ENCODE measurements at regions not wholly inside any gene's neighbourhood (a gene's known extent, or its start where the extent isn't known, plus 50 kb on each side); places are given as distances from the start of the nearest gene placed in this dataset.

DNA sequence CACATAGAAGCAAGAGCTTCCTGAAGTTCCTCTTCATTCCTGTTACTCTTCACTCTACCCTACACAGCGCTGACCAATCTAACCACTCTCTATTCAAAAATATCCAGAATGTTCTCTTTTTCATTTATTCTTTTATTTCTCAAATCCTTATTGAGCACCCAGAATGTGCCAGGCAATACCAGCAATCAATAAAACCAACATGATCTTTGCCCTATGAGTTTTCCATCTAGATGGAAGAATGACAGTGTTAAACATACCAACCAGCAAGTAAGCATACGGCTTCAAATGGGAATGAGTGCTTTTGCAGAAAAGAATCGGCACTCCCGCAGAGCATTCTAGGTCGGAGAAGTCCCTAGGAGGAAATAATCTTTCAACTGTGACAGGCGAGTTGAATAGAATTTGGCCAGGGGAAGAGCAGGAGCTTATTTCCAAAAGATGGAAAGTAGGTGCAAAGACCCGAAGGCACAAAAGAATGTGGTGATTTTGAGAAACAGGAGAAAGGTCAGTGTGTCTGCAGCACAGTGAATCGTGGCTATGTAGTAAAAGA lies 217.8 kb upstream of the MEIS1 start (continued):
- TF ChIP-seq, protein P1, sequence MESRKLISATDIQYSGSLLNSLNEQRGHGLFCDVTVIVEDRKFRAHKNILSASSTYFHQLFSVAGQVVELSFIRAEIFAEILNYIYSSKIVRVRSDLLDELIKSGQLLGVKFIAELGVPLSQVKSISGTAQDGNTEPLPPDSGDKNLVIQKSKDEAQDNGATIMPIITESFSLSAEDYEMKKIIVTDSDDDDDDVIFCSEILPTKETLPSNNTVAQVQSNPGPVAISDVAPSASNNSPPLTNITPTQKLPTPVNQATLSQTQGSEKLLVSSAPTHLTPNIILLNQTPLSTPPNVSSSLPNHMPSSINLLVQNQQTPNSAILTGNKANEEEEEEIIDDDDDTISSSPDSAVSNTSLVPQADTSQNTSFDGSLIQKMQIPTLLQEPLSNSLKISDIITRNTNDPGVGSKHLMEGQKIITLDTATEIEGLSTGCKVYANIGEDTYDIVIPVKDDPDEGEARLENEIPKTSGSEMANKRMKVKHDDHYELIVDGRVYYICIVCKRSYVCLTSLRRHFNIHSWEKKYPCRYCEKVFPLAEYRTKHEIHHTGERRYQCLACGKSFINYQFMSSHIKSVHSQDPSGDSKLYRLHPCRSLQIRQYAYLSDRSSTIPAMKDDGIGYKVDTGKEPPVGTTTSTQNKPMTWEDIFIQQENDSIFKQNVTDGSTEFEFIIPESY (IDR thresholded peaks at IDR 0.05; ENCODE audit: borderline replicate concordance, low read depth) = no peak
- no peak for TF ChIP-seq TEAD4 (IDR thresholded peaks at IDR 0.05; ENCODE audit: borderline replicate concordance, insufficient read depth)
- TF ChIP-seq FOXM1 (IDR thresholded peaks at IDR 0.05; ENCODE audit: low read depth) = no peak

DNA sequence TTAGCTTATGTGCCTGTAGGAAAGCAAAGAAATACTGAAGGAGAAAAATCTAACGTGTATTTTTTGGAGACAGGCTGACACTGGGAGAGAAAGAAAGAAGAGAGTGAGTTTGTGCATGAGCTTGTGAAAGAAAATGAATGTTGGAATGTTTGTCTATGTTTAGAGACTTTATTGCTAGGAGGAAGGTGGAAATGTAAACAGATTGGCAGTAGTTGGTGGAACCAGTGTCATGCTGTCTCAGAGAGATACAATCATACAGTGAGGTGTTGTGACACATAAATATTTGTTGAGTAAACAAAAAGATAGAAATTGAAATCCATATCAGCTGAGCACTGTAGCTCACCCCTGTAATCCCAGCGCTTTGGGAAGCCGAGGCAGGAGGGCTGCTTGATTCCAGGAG lies 222.2 kb upstream of the MEIS1 start:
- Histone ChIP-seq H3K4me1 (ENCODE audit: control insufficient read depth in 1 of 2, insufficient read depth in 2 of 2, low read depth in 1 of 2, low read length in 1 of 2) (no peaks in the 10 kb centered on the region), H2AFZ (ENCODE audit: low read depth) (no peak overlapping the region), H3K36me3 (replicated peaks in 1 of 2; ENCODE audit: control insufficient read depth in 1 of 2, insufficient read depth in 2 of 2, low read length in 1 of 2) (no peaks in the 10 kb centered on the region), H4K20me1 (ENCODE audit: insufficient read depth) (no peaks in the 10 kb centered on the region), H3K79me2 (ENCODE audit: insufficient read depth) (no peaks in the 10 kb centered on the region), H3K27ac (ENCODE audit: low read depth in 2 of 2, low read length in 1 of 2) (no peak overlapping the region), H3K4me2 (no peak overlapping the region), H3K9me2 (no peaks in the 10 kb centered on the region), H3K9me3 (no peaks in the 10 kb centered on the region), H3K27me3 (ENCODE audit: insufficient read depth) (no peaks in the 10 kb centered on the region), H3K9ac (no peak overlapping the region), H3F3A (replicated peaks; ENCODE audit: insufficient read depth) (no peaks in the 10 kb centered on the region), H3K4me3 (ENCODE audit: low read depth in 2 of 2, low read length in 1 of 2) (no peak overlapping the region)
- CTCF ChIA-PET = no interaction called here
- WGBS (ENCODE audit: low lambda C conversion rate) = 11% methylated on average over 3 of the region's 3 CpGs
- no peak for DNase-seq
- TF ChIP-seq, protein P2, sequence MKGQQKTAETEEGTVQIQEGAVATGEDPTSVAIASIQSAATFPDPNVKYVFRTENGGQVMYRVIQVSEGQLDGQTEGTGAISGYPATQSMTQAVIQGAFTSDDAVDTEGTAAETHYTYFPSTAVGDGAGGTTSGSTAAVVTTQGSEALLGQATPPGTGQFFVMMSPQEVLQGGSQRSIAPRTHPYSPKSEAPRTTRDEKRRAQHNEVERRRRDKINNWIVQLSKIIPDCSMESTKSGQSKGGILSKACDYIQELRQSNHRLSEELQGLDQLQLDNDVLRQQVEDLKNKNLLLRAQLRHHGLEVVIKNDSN (IDR thresholded peaks at IDR 0.05; ENCODE audit: borderline replicate concordance, low read depth) = no peak
- TF ChIP-seq CHD2 (IDR thresholded peaks at IDR 0.05; ENCODE audit: low read length, partially characterized antibody) (no peak), FOXJ3 (CRISPR knock-in tag; IDR thresholded peaks at IDR 0.05) (no peak), SIN3A (IDR thresholded peaks at IDR 0.05; ENCODE audit: borderline replicate concordance, low read depth, low read length) (no peak), TAF1 (IDR thresholded peaks at IDR 0.05; ENCODE audit: borderline replicate concordance, low read depth, low read length) (no peak), POLR2AphosphoS5 (IDR thresholded peaks at IDR 0.05; ENCODE audit: low read depth, low read length) (no peak), TCF12 (IDR thresholded peaks at IDR 0.05) (no peak), TEAD4 (IDR thresholded peaks at IDR 0.05; ENCODE audit: borderline replicate concordance, insufficient read depth) (no peak), NFIC (IDR thresholded peaks at IDR 0.05; ENCODE audit: borderline replicate concordance) (no peak), RAD21 (IDR thresholded peaks at IDR 0.05; ENCODE audit: low read length) (no peak), GABPA (IDR thresholded peaks at IDR 0.05; ENCODE audit: low read depth) (no peak), YY1 (IDR thresholded peaks at IDR 0.05; ENCODE audit: low read depth) (no peak)
- TF ChIP-seq, protein P1 (IDR thresholded peaks at IDR 0.05; ENCODE audit: borderline replicate concordance, low read depth) = no peak
- TF ChIP-seq, protein P3, sequence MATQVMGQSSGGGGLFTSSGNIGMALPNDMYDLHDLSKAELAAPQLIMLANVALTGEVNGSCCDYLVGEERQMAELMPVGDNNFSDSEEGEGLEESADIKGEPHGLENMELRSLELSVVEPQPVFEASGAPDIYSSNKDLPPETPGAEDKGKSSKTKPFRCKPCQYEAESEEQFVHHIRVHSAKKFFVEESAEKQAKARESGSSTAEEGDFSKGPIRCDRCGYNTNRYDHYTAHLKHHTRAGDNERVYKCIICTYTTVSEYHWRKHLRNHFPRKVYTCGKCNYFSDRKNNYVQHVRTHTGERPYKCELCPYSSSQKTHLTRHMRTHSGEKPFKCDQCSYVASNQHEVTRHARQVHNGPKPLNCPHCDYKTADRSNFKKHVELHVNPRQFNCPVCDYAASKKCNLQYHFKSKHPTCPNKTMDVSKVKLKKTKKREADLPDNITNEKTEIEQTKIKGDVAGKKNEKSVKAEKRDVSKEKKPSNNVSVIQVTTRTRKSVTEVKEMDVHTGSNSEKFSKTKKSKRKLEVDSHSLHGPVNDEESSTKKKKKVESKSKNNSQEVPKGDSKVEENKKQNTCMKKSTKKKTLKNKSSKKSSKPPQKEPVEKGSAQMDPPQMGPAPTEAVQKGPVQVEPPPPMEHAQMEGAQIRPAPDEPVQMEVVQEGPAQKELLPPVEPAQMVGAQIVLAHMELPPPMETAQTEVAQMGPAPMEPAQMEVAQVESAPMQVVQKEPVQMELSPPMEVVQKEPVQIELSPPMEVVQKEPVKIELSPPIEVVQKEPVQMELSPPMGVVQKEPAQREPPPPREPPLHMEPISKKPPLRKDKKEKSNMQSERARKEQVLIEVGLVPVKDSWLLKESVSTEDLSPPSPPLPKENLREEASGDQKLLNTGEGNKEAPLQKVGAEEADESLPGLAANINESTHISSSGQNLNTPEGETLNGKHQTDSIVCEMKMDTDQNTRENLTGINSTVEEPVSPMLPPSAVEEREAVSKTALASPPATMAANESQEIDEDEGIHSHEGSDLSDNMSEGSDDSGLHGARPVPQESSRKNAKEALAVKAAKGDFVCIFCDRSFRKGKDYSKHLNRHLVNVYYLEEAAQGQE (IDR thresholded peaks at IDR 0.05; ENCODE audit: low read depth, low read length) = no peak
- POLR2A ChIA-PET = no interaction called here
